WTC11 (cell line): ENCODE measurements at regions not wholly inside any gene's neighbourhood (a gene's known extent, or its start where the extent isn't known, plus 50 kb on each side); places are given as distances from the start of the nearest gene placed in this dataset.
"Not testable (repeated sequence)": the region's sequence is repeated elsewhere in the genome, so short reads cannot be mapped to it uniquely, and the experiment has no call there.

Experiments
- ATAC-seq: fragments of 200-7000 bp; cut with Tn5 transposase; 2 replicates; pipeline ENCODE4 v1.10.0; 2021; ENCODE audit warnings: mild to moderate bottlenecking, moderate library complexity
- CTCF ChIA-PET: fragments of 300-600 bp; sonication (Branson Sonifier 250); formaldehyde crosslinking; loops from one replicate; lab custom pipeline; 2021; ENCODE audit warnings: antibody characterized with exemption; lab: Charles Lee
- POLR2A ChIA-PET: fragments of 350-600 bp; sonication (Branson Sonifier 250); formaldehyde crosslinking; loops from one replicate; lab custom pipeline; 2021; ENCODE audit warnings: antibody characterized with exemption; lab: Charles Lee
- DNase-seq: peaks from one replicate; pipeline ENCODE4 v3.0.0; 2021; ENCODE audit warnings: low spot score
- H3K27ac Mint-ChIP-seq: 2 replicates; pipeline ENCODE4 v1.8.0; 2021; ENCODE audit warnings: mixed read lengths
- H3K27me3 Mint-ChIP-seq: 2 replicates; pipeline ENCODE4 v1.8.0; 2021; ENCODE audit warnings: low read depth, mild to moderate bottlenecking, moderate library complexity, mixed read lengths
- H3K36me3 Mint-ChIP-seq: 2 replicates; pipeline ENCODE4 v1.8.0; 2021; ENCODE audit warnings: mixed read lengths
- H3K4me1 Mint-ChIP-seq: 2 replicates; pipeline ENCODE4 v1.8.0; 2022; ENCODE audit warnings: mixed read lengths
- H3K4me3 Mint-ChIP-seq: 2 replicates; pipeline ENCODE4 v1.8.0; 2021; ENCODE audit warnings: mild to moderate bottlenecking, moderate library complexity, mixed read lengths
- H3K9me3 Mint-ChIP-seq: 2 replicates; pipeline ENCODE4 v1.8.0; 2021; ENCODE audit warnings: mixed read lengths
- ARID4B ChIP-seq: sonication (generic); formaldehyde crosslinking; IDR thresholded peaks from 2 replicates; pipeline ENCODE4 v1.8.0; 2023; ENCODE audit warnings: missing genetic modification reagents, mild to moderate bottlenecking, borderline replicate concordance
- ATF1 ChIP-seq: sonication (generic); formaldehyde crosslinking; IDR thresholded peaks from 2 replicates; pipeline ENCODE4 v1.8.1; 2023; ENCODE audit warnings: mild to moderate bottlenecking, moderate library complexity, missing genetic modification reagents
- CTCF ChIP-seq: fragments of 200-600 bp; IDR thresholded peaks from 2 replicates; pipeline ENCODE4 v1.8.0; 2022; ENCODE audit warnings: antibody characterized with exemption
- ELF4 ChIP-seq: sonication (generic); formaldehyde crosslinking; IDR thresholded peaks from 2 replicates; pipeline ENCODE4 v1.8.1; 2022; ENCODE audit warnings: low read depth, mild to moderate bottlenecking, moderate library complexity, missing genetic modification reagents
- FOXJ3 ChIP-seq: sonication (generic); formaldehyde crosslinking; IDR thresholded peaks from 2 replicates; pipeline ENCODE4 v1.9.0; 2021; ENCODE audit warnings: missing genetic modification reagents, mild to moderate bottlenecking, borderline replicate concordance
- GRHL2 ChIP-seq: fragments of 250-450 bp; sonication (Bioruptor Pico); IDR thresholded peaks from 2 replicates; pipeline ENCODE4 v1.8.0; 2022; ENCODE audit warnings: mild to moderate bottlenecking, moderate library complexity; ENCODE audit not compliant: insufficient replicate concordance, severe bottlenecking
- GTF2I ChIP-seq: fragments of 250-450 bp; sonication (Bioruptor Pico); conservative IDR thresholded peaks from 2 replicates; pipeline ENCODE4 v1.4.0; 2021; ENCODE audit warnings: mild to moderate bottlenecking
- IRF1 ChIP-seq: sonication (generic); formaldehyde crosslinking; IDR thresholded peaks from 2 replicates; pipeline ENCODE4 v1.8.0; 2023; ENCODE audit warnings: missing genetic modification reagents
- TEAD4 ChIP-seq: sonication (generic); formaldehyde crosslinking; IDR thresholded peaks from 2 replicates; pipeline ENCODE4 v1.8.0; 2022; ENCODE audit warnings: mild to moderate bottlenecking, missing genetic modification reagents
- ZBTB43 ChIP-seq: sonication (generic); formaldehyde crosslinking; IDR thresholded peaks from 2 replicates; pipeline ENCODE4 v1.8.1; 2023; ENCODE audit warnings: mild to moderate bottlenecking, missing genetic modification reagents
- ZNF396 ChIP-seq: fragments of 250-450 bp; sonication (Bioruptor Pico); IDR thresholded peaks from 2 replicates; pipeline ENCODE4 v1.8.0; 2021; ENCODE audit warnings: mild to moderate bottlenecking, moderate library complexity, borderline replicate concordance
- TF ChIP-seq, protein P1 (sequence below): sonication (generic); formaldehyde crosslinking; IDR thresholded peaks from 2 replicates; pipeline ENCODE4 v1.8.0; 2022; ENCODE audit warnings: mild to moderate bottlenecking, missing genetic modification reagents
- TF ChIP-seq, protein P2 (sequence below): sonication (generic); formaldehyde crosslinking; IDR thresholded peaks from 2 replicates; pipeline ENCODE4 v1.8.1; 2023; ENCODE audit warnings: mild to moderate bottlenecking, missing genetic modification reagents, borderline replicate concordance

GRCh38 chr12:87405918-87406317, 623.3 kb downstream of the C12orf50 start:
- TF ChIP-seq CTCF (no peak), ELF4 (CRISPR knock-in tag) (no peak), ZNF396 (CRISPR knock-in tag) (no peak), IRF1 (CRISPR knock-in tag) (no peak), GRHL2 (CRISPR knock-in tag) (no peak), ATF1 (CRISPR knock-in tag) (no peak), ARID4B (no peak), ZBTB43 (CRISPR knock-in tag) (no peak), TEAD4 (no peak), GTF2I (no peak), FOXJ3 (CRISPR knock-in tag) (no peak)
- TF ChIP-seq, protein P1, sequence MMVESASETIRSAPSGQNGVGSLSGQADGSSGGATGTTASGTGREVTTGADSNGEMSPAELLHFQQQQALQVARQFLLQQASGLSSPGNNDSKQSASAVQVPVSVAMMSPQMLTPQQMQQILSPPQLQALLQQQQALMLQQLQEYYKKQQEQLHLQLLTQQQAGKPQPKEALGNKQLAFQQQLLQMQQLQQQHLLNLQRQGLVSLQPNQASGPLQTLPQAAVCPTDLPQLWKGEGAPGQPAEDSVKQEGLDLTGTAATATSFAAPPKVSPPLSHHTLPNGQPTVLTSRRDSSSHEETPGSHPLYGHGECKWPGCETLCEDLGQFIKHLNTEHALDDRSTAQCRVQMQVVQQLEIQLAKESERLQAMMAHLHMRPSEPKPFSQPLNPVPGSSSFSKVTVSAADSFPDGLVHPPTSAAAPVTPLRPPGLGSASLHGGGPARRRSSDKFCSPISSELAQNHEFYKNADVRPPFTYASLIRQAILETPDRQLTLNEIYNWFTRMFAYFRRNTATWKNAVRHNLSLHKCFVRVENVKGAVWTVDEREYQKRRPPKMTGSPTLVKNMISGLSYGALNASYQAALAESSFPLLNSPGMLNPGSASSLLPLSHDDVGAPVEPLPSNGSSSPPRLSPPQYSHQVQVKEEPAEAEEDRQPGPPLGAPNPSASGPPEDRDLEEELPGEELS (CRISPR knock-in tag), result no peak
- TF ChIP-seq, protein P2, sequence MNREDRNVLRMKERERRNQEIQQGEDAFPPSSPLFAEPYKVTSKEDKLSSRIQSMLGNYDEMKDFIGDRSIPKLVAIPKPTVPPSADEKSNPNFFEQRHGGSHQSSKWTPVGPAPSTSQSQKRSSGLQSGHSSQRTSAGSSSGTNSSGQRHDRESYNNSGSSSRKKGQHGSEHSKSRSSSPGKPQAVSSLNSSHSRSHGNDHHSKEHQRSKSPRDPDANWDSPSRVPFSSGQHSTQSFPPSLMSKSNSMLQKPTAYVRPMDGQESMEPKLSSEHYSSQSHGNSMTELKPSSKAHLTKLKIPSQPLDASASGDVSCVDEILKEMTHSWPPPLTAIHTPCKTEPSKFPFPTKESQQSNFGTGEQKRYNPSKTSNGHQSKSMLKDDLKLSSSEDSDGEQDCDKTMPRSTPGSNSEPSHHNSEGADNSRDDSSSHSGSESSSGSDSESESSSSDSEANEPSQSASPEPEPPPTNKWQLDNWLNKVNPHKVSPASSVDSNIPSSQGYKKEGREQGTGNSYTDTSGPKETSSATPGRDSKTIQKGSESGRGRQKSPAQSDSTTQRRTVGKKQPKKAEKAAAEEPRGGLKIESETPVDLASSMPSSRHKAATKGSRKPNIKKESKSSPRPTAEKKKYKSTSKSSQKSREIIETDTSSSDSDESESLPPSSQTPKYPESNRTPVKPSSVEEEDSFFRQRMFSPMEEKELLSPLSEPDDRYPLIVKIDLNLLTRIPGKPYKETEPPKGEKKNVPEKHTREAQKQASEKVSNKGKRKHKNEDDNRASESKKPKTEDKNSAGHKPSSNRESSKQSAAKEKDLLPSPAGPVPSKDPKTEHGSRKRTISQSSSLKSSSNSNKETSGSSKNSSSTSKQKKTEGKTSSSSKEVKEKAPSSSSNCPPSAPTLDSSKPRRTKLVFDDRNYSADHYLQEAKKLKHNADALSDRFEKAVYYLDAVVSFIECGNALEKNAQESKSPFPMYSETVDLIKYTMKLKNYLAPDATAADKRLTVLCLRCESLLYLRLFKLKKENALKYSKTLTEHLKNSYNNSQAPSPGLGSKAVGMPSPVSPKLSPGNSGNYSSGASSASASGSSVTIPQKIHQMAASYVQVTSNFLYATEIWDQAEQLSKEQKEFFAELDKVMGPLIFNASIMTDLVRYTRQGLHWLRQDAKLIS (CRISPR knock-in tag), result no peak
- Mint-ChIP-seq H3K4me3 (no peak overlapping the region), H3K9me3 (peaks cover 22% of the 10 kb centered on the region), H3K36me3 (peaks cover 7% of the 10 kb centered on the region; the same call in 1 of the 2 replicates), H3K27me3 (no peaks in the 10 kb centered on the region), H3K27ac (no peak overlapping the region), H3K4me1 (no peaks in the 10 kb centered on the region)
- POLR2A ChIA-PET, result no interaction called here
- DNase-seq, result no peak
- CTCF ChIA-PET, result no interaction called here
- no peak for ATAC-seq

GRCh38 chr12:87394168-87394567, 635.0 kb downstream of the C12orf50 start:
- Mint-ChIP-seq H3K36me3 (peaks cover 48% of the 10 kb centered on the region), H3K9me3 (peaks cover 60% of the 10 kb centered on the region)
- H3K27ac Mint-ChIP-seq, POLR2A ChIA-PET, CTCF ChIA-PET, ATAC-seq, H3K27me3 Mint-ChIP-seq, DNase-seq, H3K4me1 Mint-ChIP-seq, H3K4me3 Mint-ChIP-seq: not testable (repeated sequence)
